K562 (cell line): ENCODE measurements at regions not wholly inside any gene's neighbourhood (a gene's known extent, or its start where the extent isn't known, plus 50 kb on each side); places are given as distances from the start of the nearest gene placed in this dataset.

Experiments used
- BRF2 ChIP-seq: IDR thresholded peaks from 3 replicates; pipeline ENCODE4 v1.6.1; 2011; ENCODE audit warnings: borderline replicate concordance, mild to moderate bottlenecking; ENCODE audit not compliant: insufficient read length, insufficient read depth
- CC2D1A ChIP-seq: fragments of 450-650 bp; IDR thresholded peaks from 2 replicates; pipeline ENCODE4 v1.6.1; 2017; ENCODE audit warnings: mild to moderate bottlenecking
- MYNN ChIP-seq, 2 experiments: sonication (generic); formaldehyde crosslinking in 1 of 2; IDR thresholded peaks; 2 replicates each; pipeline versions ENCODE4 v1.5.0 to v1.6.1; 2016 to 2020; ENCODE audit warnings: antibody characterized with exemption in 1 of 2, missing genetic modification reagents in 1 of 2
- POLR2AphosphoS5 ChIP-seq: IDR thresholded peaks from 2 replicates; pipeline ENCODE4 v1.6.1; 2011; ENCODE audit warnings: mild to moderate bottlenecking, low read depth, low read length, moderate library complexity; ENCODE audit not compliant: control insufficient read depth, insufficient read depth
- RFX7 ChIP-seq: fragments of 250-450 bp; sonication (Bioruptor Pico); IDR thresholded peaks from 2 replicates; pipeline ENCODE4 v1.5.1; 2021; ENCODE audit warnings: mild to moderate bottlenecking
- ZFX ChIP-seq: sonication (generic); formaldehyde crosslinking; IDR thresholded peaks from 2 replicates; pipeline ENCODE4 v1.8.0; 2022; ENCODE audit warnings: mild to moderate bottlenecking, missing genetic modification reagents, moderate library complexity
- ZNF431 ChIP-seq: sonication (generic); formaldehyde crosslinking; IDR thresholded peaks from 2 replicates; pipeline ENCODE4 v1.8.0; 2022; ENCODE audit warnings: mild to moderate bottlenecking, missing genetic modification reagents
- ZNF77 ChIP-seq: fragments of 250-450 bp; sonication (Bioruptor Pico); IDR thresholded peaks from 2 replicates; pipeline ENCODE4 v1.5.0; 2020
- ZNF830 ChIP-seq: fragments of 250-450 bp; sonication (Bioruptor Pico); IDR thresholded peaks from 2 replicates; pipeline ENCODE4 v1.5.0; 2021; ENCODE audit warnings: mild to moderate bottlenecking

GRCh38 chr16:65700596-65700995, 578.7 kb upstream of the CDH11 start:
- no peak for TF ChIP-seq ZNF77 (CRISPR knock-in tag)
- no peak for TF ChIP-seq ZNF431 (CRISPR knock-in tag)
- TF ChIP-seq CC2D1A: no peak
- TF ChIP-seq POLR2AphosphoS5: no peak
- TF ChIP-seq RFX7 (CRISPR knock-in tag): no peak
- no peak for TF ChIP-seq ZNF830 (CRISPR knock-in tag)
- no peak for TF ChIP-seq MYNN (IDR thresholded peaks at IDR 0.05)
- TF ChIP-seq MYNN (CRISPR knock-in tag; IDR thresholded peaks at IDR 0.05): no peak
- no peak for TF ChIP-seq BRF2
- no peak for TF ChIP-seq ZFX (CRISPR knock-in tag)
